ENCODE measurements at regions not wholly inside any gene's neighbourhood (a gene's known extent, or its start where the extent isn't known, plus 50 kb on each side); places are given as distances from the start of the nearest gene placed in this dataset.

DNA sequence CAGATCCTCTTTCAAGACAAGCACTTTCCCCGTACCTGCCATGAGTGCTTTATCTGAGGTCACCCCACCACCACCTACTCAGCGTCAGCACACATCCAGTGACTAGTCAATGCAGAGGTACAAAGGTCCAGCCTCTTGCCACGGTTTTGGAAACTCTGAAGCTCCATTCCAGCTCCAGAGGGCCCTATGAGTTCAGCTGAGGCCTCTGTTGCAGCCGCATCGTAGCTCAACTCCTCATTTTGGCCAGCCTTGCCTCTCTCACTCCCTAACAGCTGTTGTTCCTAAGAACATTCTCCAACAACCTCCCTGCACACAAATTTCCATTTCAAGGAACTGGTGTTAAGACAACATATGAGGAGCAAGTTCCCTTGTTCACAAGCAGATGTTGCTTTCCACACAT lies 405.1 kb upstream of the PROK2 start:
- TF ChIP-seq, protein P1, sequence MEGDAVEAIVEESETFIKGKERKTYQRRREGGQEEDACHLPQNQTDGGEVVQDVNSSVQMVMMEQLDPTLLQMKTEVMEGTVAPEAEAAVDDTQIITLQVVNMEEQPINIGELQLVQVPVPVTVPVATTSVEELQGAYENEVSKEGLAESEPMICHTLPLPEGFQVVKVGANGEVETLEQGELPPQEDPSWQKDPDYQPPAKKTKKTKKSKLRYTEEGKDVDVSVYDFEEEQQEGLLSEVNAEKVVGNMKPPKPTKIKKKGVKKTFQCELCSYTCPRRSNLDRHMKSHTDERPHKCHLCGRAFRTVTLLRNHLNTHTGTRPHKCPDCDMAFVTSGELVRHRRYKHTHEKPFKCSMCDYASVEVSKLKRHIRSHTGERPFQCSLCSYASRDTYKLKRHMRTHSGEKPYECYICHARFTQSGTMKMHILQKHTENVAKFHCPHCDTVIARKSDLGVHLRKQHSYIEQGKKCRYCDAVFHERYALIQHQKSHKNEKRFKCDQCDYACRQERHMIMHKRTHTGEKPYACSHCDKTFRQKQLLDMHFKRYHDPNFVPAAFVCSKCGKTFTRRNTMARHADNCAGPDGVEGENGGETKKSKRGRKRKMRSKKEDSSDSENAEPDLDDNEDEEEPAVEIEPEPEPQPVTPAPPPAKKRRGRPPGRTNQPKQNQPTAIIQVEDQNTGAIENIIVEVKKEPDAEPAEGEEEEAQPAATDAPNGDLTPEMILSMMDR (IDR thresholded peaks at IDR 0.05), result no peak
- no peak for TF ChIP-seq ZFX (IDR thresholded peaks at IDR 0.05; ENCODE audit: borderline replicate concordance)
